K562 (cell line): ENCODE measurements at regions not wholly inside any gene's neighbourhood (a gene's known extent, or its start where the extent isn't known, plus 50 kb on each side); places are given as distances from the start of the nearest gene placed in this dataset.

Experiments used
- CXXC5 ChIP-seq: fragments of 250-450 bp; sonication (Bioruptor Pico); IDR thresholded peaks from 2 replicates; pipeline ENCODE4 v1.8.0; 2022; ENCODE audit warnings: inconsistent platforms, mild to moderate bottlenecking, moderate library complexity
- HDAC8 ChIP-seq: fragments of 450-650 bp; IDR thresholded peaks from 2 replicates; pipeline ENCODE4 v1.6.1; 2016; ENCODE audit warnings: mild to moderate bottlenecking, missing genetic modification characterization, moderate library complexity, missing compliant biosample characterization
- MEF2A ChIP-seq: IDR thresholded peaks from 2 replicates; pipeline ENCODE4 v1.6.1; 2011; ENCODE audit warnings: low read depth, mild to moderate bottlenecking, low read length, moderate library complexity; ENCODE audit not compliant: control insufficient read depth
- RFX5 ChIP-seq: IDR thresholded peaks from 2 replicates; pipeline ENCODE4 v1.6.1; 2011; ENCODE audit warnings: low read depth, mild to moderate bottlenecking, improper control_type of control experiment, low read length
- SNRNP70 ChIP-seq: fragments of 200-400 bp; formaldehyde crosslinking; optimal IDR thresholded peaks from 2 replicates; pipeline ENCODE3; 2017; ENCODE audit warnings: low read depth, low read length
- TGIF2 ChIP-seq: sonication (generic); formaldehyde crosslinking; IDR thresholded peaks from 2 replicates; pipeline ENCODE4 v1.8.1; 2022; ENCODE audit warnings: mild to moderate bottlenecking, missing genetic modification reagents, moderate library complexity
- ZNF282 ChIP-seq: sonication (generic); formaldehyde crosslinking; IDR thresholded peaks from 2 replicates; pipeline ENCODE4 v1.8.1; 2023; ENCODE audit warnings: missing genetic modification reagents
- ZNF584 ChIP-seq: fragments of 200-800 bp; sonication (Bioruptor generic); IDR thresholded peaks from 2 replicates; pipeline ENCODE4 v1.6.1; 2016; ENCODE audit warnings: low read depth, mild to moderate bottlenecking, missing genetic modification characterization, missing compliant biosample characterization
- ZNF707 ChIP-seq: fragments of 250-450 bp; sonication (Bioruptor Pico); conservative IDR thresholded peaks from 2 replicates; pipeline ENCODE4 v1.8.0; 2022; ENCODE audit warnings: inconsistent platforms, mild to moderate bottlenecking, moderate library complexity
- TF ChIP-seq, protein P1 (sequence below): fragments of 450-650 bp; formaldehyde crosslinking; IDR thresholded peaks from 2 replicates; pipeline ENCODE4 v1.4.0; 2022; ENCODE audit warnings: missing genetic modification characterization
- TF ChIP-seq, protein P2 (sequence below), 3 experiments: IDR thresholded peaks in 2 of 3; conservative IDR thresholded peaks in 1 of 3; 2 replicates each; pipeline ENCODE4 v1.5.1; 2011 to 2012; ENCODE audit warnings: low read length in 3 of 3, mild to moderate bottlenecking in 3 of 3, control low read depth in 2 of 3, improper control_type of control experiment in 1 of 3, inconsistent platforms in 1 of 3, low read depth in 1 of 3, mixed read lengths in 1 of 3, moderate library complexity in 1 of 3; ENCODE audit not compliant: insufficient read depth in 2 of 3
- TF ChIP-seq, protein P3 (sequence below), 2 experiments: fragments of 450-650 bp; formaldehyde crosslinking in 1 of 2; IDR thresholded peaks; 2 replicates each; pipeline versions ENCODE4 v1.4.0 to v1.6.1; 2014 to 2020; ENCODE audit warnings: mild to moderate bottlenecking in 2 of 2, borderline replicate concordance in 1 of 2, low read depth in 1 of 2

DNA sequence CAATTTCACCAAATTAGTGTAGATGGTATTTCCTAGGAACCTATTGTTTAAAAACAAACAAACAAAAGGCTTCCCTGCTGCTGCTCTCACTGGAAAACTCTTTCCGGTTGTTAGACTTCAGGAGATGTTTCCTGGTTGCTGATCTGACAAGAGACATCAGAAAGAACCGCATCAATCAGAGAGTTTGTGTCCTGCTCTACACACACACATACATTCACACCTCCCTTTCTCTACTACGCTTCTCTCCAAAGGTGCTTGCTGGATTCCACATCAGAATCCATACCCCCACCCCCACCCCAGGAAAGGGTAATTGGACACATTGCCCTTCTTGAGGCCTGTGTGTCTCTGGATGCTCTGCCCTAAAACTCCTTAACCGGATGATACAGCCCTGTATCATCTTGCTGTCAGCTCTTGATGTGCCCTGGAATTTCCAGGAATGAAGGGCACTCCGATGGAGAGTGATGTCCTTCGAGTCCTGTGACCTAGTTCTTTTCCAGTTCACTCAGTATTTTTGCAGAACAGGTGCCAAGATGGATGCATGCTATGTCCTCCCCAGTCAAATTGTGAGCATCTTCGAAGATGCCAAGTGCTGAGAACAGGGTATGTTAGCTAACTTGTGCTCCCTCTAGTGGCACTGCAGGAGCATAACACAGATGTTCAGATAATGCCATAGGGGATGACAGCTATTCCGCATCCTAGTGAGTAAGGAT, 113.7 kb upstream of the SLC35F3 start (continued):
- TF ChIP-seq, protein P1, sequence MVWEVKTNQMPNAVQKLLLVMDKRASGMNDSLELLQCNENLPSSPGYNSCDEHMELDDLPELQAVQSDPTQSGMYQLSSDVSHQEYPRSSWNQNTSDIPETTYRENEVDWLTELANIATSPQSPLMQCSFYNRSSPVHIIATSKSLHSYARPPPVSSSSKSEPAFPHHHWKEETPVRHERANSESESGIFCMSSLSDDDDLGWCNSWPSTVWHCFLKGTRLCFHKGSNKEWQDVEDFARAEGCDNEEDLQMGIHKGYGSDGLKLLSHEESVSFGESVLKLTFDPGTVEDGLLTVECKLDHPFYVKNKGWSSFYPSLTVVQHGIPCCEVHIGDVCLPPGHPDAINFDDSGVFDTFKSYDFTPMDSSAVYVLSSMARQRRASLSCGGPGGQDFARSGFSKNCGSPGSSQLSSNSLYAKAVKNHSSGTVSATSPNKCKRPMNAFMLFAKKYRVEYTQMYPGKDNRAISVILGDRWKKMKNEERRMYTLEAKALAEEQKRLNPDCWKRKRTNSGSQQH: no peak
- TF ChIP-seq, protein P2, sequence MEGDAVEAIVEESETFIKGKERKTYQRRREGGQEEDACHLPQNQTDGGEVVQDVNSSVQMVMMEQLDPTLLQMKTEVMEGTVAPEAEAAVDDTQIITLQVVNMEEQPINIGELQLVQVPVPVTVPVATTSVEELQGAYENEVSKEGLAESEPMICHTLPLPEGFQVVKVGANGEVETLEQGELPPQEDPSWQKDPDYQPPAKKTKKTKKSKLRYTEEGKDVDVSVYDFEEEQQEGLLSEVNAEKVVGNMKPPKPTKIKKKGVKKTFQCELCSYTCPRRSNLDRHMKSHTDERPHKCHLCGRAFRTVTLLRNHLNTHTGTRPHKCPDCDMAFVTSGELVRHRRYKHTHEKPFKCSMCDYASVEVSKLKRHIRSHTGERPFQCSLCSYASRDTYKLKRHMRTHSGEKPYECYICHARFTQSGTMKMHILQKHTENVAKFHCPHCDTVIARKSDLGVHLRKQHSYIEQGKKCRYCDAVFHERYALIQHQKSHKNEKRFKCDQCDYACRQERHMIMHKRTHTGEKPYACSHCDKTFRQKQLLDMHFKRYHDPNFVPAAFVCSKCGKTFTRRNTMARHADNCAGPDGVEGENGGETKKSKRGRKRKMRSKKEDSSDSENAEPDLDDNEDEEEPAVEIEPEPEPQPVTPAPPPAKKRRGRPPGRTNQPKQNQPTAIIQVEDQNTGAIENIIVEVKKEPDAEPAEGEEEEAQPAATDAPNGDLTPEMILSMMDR (IDR thresholded peaks at IDR 0.05 in 2 of 3, conservative IDR thresholded peaks at IDR 0.05 in 1 of 3; ENCODE audit: insufficient read depth in 2 of 3, low read depth in 1 of 3, low read length in 3 of 3): peak; percentile 89 to 95 (median 93)
- no peak for TF ChIP-seq HDAC8 (tag)
- TF ChIP-seq ZNF584 (CRISPR knock-in tag): no peak
- no peak for TF ChIP-seq MEF2A
- no peak for TF ChIP-seq SNRNP70
- no peak for TF ChIP-seq ZNF707 (CRISPR knock-in tag)
- no peak for TF ChIP-seq ZNF282 (CRISPR knock-in tag)
- no peak for TF ChIP-seq RFX5
- TF ChIP-seq, protein P3, sequence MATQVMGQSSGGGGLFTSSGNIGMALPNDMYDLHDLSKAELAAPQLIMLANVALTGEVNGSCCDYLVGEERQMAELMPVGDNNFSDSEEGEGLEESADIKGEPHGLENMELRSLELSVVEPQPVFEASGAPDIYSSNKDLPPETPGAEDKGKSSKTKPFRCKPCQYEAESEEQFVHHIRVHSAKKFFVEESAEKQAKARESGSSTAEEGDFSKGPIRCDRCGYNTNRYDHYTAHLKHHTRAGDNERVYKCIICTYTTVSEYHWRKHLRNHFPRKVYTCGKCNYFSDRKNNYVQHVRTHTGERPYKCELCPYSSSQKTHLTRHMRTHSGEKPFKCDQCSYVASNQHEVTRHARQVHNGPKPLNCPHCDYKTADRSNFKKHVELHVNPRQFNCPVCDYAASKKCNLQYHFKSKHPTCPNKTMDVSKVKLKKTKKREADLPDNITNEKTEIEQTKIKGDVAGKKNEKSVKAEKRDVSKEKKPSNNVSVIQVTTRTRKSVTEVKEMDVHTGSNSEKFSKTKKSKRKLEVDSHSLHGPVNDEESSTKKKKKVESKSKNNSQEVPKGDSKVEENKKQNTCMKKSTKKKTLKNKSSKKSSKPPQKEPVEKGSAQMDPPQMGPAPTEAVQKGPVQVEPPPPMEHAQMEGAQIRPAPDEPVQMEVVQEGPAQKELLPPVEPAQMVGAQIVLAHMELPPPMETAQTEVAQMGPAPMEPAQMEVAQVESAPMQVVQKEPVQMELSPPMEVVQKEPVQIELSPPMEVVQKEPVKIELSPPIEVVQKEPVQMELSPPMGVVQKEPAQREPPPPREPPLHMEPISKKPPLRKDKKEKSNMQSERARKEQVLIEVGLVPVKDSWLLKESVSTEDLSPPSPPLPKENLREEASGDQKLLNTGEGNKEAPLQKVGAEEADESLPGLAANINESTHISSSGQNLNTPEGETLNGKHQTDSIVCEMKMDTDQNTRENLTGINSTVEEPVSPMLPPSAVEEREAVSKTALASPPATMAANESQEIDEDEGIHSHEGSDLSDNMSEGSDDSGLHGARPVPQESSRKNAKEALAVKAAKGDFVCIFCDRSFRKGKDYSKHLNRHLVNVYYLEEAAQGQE (IDR thresholded peaks at IDR 0.05; ENCODE audit: borderline replicate concordance): peak; percentile 92
- TF ChIP-seq, protein P3 (CRISPR knock-in tag; IDR thresholded peaks at IDR 0.05; ENCODE audit: low read depth): no peak
- no peak for TF ChIP-seq TGIF2
- TF ChIP-seq CXXC5: no peak
